Mesendoderm (in vitro differentiated cells): ENCODE measurements at regions not wholly inside any gene's neighbourhood (a gene's known extent, or its start where the extent isn't known, plus 50 kb on each side); places are given as distances from the start of the nearest gene placed in this dataset.

Source experiments
- DNase-seq: peaks from one replicate; pipeline ENCODE4 v3.0.0; 2013
- H2AK5ac ChIP-seq: 2 replicates; pipeline ENCODE4 v1.6.1; 2013; ENCODE audit warnings: low read length, inconsistent platforms
- H2BK120ac ChIP-seq: 2 replicates; pipeline ENCODE4 v1.6.1; 2013; ENCODE audit warnings: low read depth, mild to moderate bottlenecking, low read length, moderate library complexity, mixed read lengths
- H2BK15ac ChIP-seq: replicated peaks from 2 replicates; pipeline ENCODE4 v1.6.1; 2013; ENCODE audit warnings: low read depth, mild to moderate bottlenecking, moderate library complexity
- H2BK5ac ChIP-seq: 2 replicates; pipeline ENCODE4 v1.6.1; 2013; ENCODE audit warnings: low read length, inconsistent platforms
- H3K18ac ChIP-seq: 2 replicates; pipeline ENCODE4 v1.6.1; 2013; ENCODE audit warnings: mild to moderate bottlenecking, low read length, mixed read lengths
- H3K23ac ChIP-seq: one replicate; pipeline ENCODE4 v1.6.1; 2013; ENCODE audit warnings: low read length
- H3K27ac ChIP-seq: 2 replicates; pipeline ENCODE4 v1.5.1; 2013; ENCODE audit warnings: low read depth, mild to moderate bottlenecking, inconsistent platforms, low read length, moderate library complexity
- H3K27me3 ChIP-seq: 2 replicates; pipeline ENCODE4 v1.6.1; 2013; ENCODE audit warnings: low read length, control low read depth, mild to moderate bottlenecking, inconsistent platforms; ENCODE audit not compliant: insufficient read depth, poor library complexity
- H3K36me3 ChIP-seq: 2 replicates; pipeline ENCODE4 v1.6.1; 2013; ENCODE audit warnings: low read length, inconsistent platforms; ENCODE audit not compliant: control insufficient read depth, insufficient read depth
- H3K4ac ChIP-seq: one replicate; pipeline ENCODE4 v1.6.1; 2013; ENCODE audit warnings: low read depth, mild to moderate bottlenecking, low read length, moderate library complexity
- H3K4me1 ChIP-seq: 2 replicates; pipeline ENCODE4 v1.6.1; 2013; ENCODE audit warnings: low read depth, low read length, inconsistent platforms; ENCODE audit not compliant: control insufficient read depth
- H3K4me2 ChIP-seq: 2 replicates; pipeline ENCODE4 v1.6.1; 2013; ENCODE audit warnings: low read length
- H3K4me3 ChIP-seq: 2 replicates; pipeline ENCODE4 v1.5.1; 2013; ENCODE audit warnings: mild to moderate bottlenecking, low read length
- H3K56ac ChIP-seq: one replicate; pipeline ENCODE4 v1.6.1; 2013; ENCODE audit warnings: low read length
- H3K79me1 ChIP-seq: 2 replicates; pipeline ENCODE4 v1.6.1; 2013; ENCODE audit warnings: low read length, inconsistent platforms
- H3K79me2 ChIP-seq: 2 replicates; pipeline ENCODE4 v1.6.1; 2013; ENCODE audit warnings: mild to moderate bottlenecking, low read length; ENCODE audit not compliant: control insufficient read depth, insufficient read depth
- H3K9ac ChIP-seq: 2 replicates; pipeline ENCODE4 v1.6.1; 2013; ENCODE audit warnings: low read length, inconsistent platforms
- H4K5ac ChIP-seq: one replicate; pipeline ENCODE4 v1.6.1; 2013; ENCODE audit warnings: low read length
- H4K8ac ChIP-seq: one replicate; pipeline ENCODE4 v1.6.1; 2013; ENCODE audit warnings: low read depth, mild to moderate bottlenecking, control low read depth, low read length, moderate library complexity
- WGBS: extraction: QIAGEN DNeasy Blood & Tissue Kit; methylation state at CpG from one replicate; pipeline ENCODE4 v1.1.7; 2013; ENCODE audit warnings: low lambda C conversion rate, missing lambda C conversion rate; ENCODE audit not compliant: insufficient coverage; ENCODE audit errors: extremely low coverage; 5-methylcytosine and 5-hydroxymethylcytosine counted together

DNA sequence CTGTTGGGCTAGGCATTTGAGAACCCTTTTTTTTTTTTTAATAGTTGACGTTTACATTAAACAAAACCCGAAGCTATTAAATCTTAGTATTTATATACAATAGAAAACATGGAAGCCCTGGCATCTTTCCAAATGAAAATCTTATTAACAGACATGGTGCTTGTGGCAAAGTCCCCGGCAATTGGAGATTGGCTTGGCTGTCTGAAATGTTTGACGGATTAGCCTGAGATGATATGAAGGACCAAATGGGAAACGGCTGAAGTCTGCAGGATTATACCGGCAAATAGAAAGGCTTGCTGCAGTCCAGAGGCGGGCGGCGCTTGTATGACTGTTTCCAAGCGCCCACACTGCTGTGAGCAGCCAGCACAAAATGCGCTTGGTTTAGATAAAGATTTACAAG is 105.6 kb downstream of the BUB3 start:
- H2AK5ac ChIP-seq, result no peak overlapping the region
- no peaks in the 10 kb centered on the region for H3K4me1 ChIP-seq
- no CpG with 5 or more reads among the region's 11 CpGs for WGBS
- no peak overlapping the region for H3K4ac ChIP-seq
- no peak overlapping the region for H3K9ac ChIP-seq
- H3K79me1 ChIP-seq, result no peaks in the 10 kb centered on the region
- no peak overlapping the region for H3K4me2 ChIP-seq
- no peak for DNase-seq
- no peak overlapping the region for H3K27ac ChIP-seq
- no peak overlapping the region for H3K18ac ChIP-seq
- H2BK120ac ChIP-seq, result no peak overlapping the region
- no peak overlapping the region for H3K56ac ChIP-seq
- H4K8ac ChIP-seq, result no peak overlapping the region
- no peak overlapping the region for H2BK15ac ChIP-seq
- H3K79me2 ChIP-seq, result no peaks in the 10 kb centered on the region
- H3K4me3 ChIP-seq, result no peak overlapping the region
- H2BK5ac ChIP-seq, result no peak overlapping the region
- no peak overlapping the region for H4K5ac ChIP-seq
- H3K27me3 ChIP-seq, result no peaks in the 10 kb centered on the region
- H3K23ac ChIP-seq, result no peak overlapping the region
- no peaks in the 10 kb centered on the region for H3K36me3 ChIP-seq

DNA sequence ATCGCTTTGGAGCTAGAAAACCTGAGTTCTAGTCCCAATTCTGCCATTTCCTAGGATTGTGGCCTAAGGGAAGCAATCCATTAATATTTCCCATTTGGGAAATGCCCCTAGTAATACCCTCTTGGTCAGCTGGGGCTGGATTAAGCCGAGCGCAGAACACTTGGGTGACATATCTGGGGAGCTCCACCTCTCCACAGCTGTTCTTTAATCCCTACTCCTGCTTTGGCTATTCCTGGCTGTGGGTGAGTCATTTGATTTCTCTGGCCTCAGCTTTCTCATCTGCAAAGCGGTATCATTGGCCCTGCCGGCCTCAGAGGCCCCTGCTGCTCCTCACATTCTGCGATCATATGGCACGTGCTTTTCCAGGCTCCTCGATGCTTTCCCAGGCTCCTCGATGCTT is 108.3 kb downstream of the BUB3 start:
- H3K56ac ChIP-seq, result no peak overlapping the region
- H2BK15ac ChIP-seq, result no peak overlapping the region
- H3K27ac ChIP-seq, result no peak overlapping the region
- H2AK5ac ChIP-seq, result no peak overlapping the region
- H3K4me3 ChIP-seq, result no peak overlapping the region
- no CpG with 5 or more reads among the region's 9 CpGs for WGBS
- no peak overlapping the region for H3K9ac ChIP-seq
- no peak overlapping the region for H3K23ac ChIP-seq
- no peak overlapping the region for H3K4me2 ChIP-seq
- H3K36me3 ChIP-seq, result no peaks in the 10 kb centered on the region
- H4K5ac ChIP-seq, result no peak overlapping the region
- no peak overlapping the region for H3K4ac ChIP-seq
- no peaks in the 10 kb centered on the region for H3K79me1 ChIP-seq
- no peak overlapping the region for H3K18ac ChIP-seq
- H3K27me3 ChIP-seq, result no peaks in the 10 kb centered on the region
- H4K8ac ChIP-seq, result no peak overlapping the region
- no peaks in the 10 kb centered on the region for H3K4me1 ChIP-seq
- H2BK5ac ChIP-seq, result no peak overlapping the region
- H3K79me2 ChIP-seq, result no peaks in the 10 kb centered on the region
- no peak overlapping the region for H2BK120ac ChIP-seq
- DNase-seq, result no peak

DNA sequence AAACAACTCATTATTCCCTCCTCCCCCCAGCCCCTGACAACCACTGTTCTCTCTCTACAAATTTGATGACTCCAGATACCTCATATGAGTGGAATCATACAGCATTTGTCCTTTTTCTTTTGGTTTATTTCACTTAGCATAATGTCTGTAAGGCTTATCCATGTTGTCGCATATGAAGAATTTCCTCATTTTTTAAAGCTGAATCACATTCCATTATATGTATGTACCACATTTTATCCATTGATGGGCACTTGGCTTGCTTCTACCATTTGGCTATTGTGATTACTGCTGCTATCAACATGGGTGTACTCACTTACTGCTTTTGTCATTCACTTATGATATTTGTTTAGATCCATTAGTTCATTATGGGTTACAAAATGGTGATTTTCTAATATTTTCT is 112.8 kb downstream of the BUB3 start:
- no peaks in the 10 kb centered on the region for H3K36me3 ChIP-seq
- H3K4me2 ChIP-seq, result no peak overlapping the region
- no peak overlapping the region for H3K4ac ChIP-seq
- no peak overlapping the region for H3K27ac ChIP-seq
- H3K9ac ChIP-seq, result no peak overlapping the region
- H2BK120ac ChIP-seq, result no peak overlapping the region
- H3K23ac ChIP-seq, result no peak overlapping the region
- no peak overlapping the region for H3K18ac ChIP-seq
- H3K56ac ChIP-seq, result no peak overlapping the region
- no peak overlapping the region for H2BK5ac ChIP-seq
- no peak overlapping the region for H4K5ac ChIP-seq
- no CpG with 5 or more reads among the region's 1 CpG for WGBS
- H3K4me1 ChIP-seq, result no peaks in the 10 kb centered on the region
- H3K79me1 ChIP-seq, result no peaks in the 10 kb centered on the region
- H3K27me3 ChIP-seq, result no peaks in the 10 kb centered on the region
- H2AK5ac ChIP-seq, result no peak overlapping the region
- no peak for DNase-seq
- no peak overlapping the region for H2BK15ac ChIP-seq
- H3K4me3 ChIP-seq, result no peak overlapping the region
- H3K79me2 ChIP-seq, result no peaks in the 10 kb centered on the region
- no peak overlapping the region for H4K8ac ChIP-seq

DNA sequence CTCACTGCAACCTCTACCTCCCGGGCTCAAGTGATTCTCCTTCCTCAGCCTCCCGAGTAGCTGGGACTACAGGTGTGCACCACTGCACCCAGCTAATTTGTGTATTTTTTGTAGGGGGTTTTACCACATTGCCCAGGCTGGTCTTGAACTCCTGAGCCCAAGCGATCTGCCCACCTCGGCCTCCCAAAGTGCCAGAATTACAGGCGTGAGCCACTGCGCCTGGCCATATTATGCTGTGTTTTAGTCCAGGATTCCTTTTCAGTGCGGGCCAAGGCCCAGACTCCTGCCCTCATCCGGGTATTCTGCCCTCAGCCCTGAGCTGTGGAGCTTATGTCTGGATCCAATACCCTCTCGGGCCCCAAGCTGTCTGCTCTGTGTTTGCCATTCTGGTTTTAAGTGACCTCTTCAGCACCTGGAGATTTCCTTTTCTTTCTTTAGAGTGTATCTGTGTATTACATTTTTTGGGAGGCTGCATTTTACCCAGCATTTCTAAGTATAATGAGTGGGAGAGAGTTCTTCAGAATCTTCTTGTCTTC is 114.9 kb downstream of the BUB3 start:
- Histone ChIP-seq H3K23ac (no peak overlapping the region), H3K27me3 (no peaks in the 10 kb centered on the region), H3K79me1 (no peaks in the 10 kb centered on the region), H2AK5ac (no peak overlapping the region), H3K4me3 (no peak overlapping the region), H4K8ac (no peak overlapping the region), H2BK5ac (no peak overlapping the region), H3K18ac (no peak overlapping the region), H2BK120ac (no peak overlapping the region), H4K5ac (no peak overlapping the region), H3K36me3 (no peaks in the 10 kb centered on the region), H3K27ac (no peak overlapping the region), H3K4me1 (no peaks in the 10 kb centered on the region), H3K4me2 (no peak overlapping the region), H3K4ac (no peak overlapping the region), H3K9ac (no peak overlapping the region), H3K79me2 (no peaks in the 10 kb centered on the region), H3K56ac (no peak overlapping the region), H2BK15ac (no peak overlapping the region)
- no peak for DNase-seq
- no CpG with 5 or more reads among the region's 9 CpGs for WGBS

DNA sequence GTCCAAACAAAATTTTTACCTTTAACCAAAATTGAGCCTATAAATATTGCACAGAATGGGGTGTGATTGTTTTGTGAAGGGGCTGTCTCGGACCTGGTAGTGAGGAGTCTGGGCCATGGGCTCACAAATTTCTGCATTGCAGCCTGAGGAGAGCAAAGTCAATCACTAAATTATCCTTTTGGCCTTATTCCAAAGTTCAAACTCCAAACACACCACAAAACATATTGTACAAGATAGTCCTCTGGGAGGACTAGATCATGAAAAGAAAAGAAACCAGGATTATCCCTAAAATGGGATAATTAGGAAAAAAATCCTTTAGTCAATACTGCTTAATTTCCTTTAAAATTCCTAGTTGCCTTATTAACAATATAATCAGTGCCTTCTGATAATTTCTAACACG is 115.5 kb downstream of the BUB3 start:
- Histone ChIP-seq H3K56ac (no peak overlapping the region), H2BK120ac (no peak overlapping the region), H3K79me2 (no peaks in the 10 kb centered on the region), H3K9ac (no peak overlapping the region), H2BK15ac (no peak overlapping the region), H3K27me3 (no peaks in the 10 kb centered on the region), H3K4me2 (no peak overlapping the region), H3K27ac (no peak overlapping the region), H3K23ac (no peak overlapping the region), H3K36me3 (no peaks in the 10 kb centered on the region), H3K4me3 (no peak overlapping the region), H4K5ac (no peak overlapping the region), H3K4ac (no peak overlapping the region), H2BK5ac (no peak overlapping the region), H3K18ac (no peak overlapping the region), H3K79me1 (no peaks in the 10 kb centered on the region), H4K8ac (no peak overlapping the region), H3K4me1 (no peaks in the 10 kb centered on the region), H2AK5ac (no peak overlapping the region)
- no CpG with 5 or more reads among the region's 2 CpGs for WGBS
- no peak for DNase-seq

DNA sequence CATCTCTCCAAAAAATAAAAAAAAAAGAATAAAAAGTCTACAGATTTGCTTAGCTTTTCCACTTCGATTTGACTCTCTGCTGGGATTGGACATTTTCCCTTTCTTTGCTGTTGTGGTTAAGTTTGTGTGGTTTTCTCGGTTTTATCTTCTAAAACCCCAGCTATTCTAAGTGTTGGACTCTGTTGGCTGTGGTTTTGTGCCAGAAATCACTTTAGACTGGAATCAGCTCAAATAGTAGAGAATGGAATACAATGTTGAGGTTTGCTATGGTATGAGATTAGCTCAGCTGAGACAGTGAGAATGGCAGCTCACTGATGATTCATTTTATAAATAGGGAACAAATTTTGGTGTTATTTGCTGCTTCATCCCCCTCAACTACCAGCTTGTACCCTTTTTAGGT is 116.0 kb downstream of the BUB3 start:
- Histone ChIP-seq H3K23ac (no peak overlapping the region), H3K4me1 (no peaks in the 10 kb centered on the region), H3K56ac (no peak overlapping the region), H2AK5ac (no peak overlapping the region), H3K4ac (no peak overlapping the region), H4K8ac (no peak overlapping the region), H2BK120ac (no peak overlapping the region), H3K18ac (no peak overlapping the region), H3K4me3 (no peak overlapping the region), H3K79me1 (no peaks in the 10 kb centered on the region), H3K27me3 (no peaks in the 10 kb centered on the region), H4K5ac (no peak overlapping the region), H3K36me3 (no peaks in the 10 kb centered on the region), H2BK5ac (no peak overlapping the region), H2BK15ac (no peak overlapping the region), H3K9ac (no peak overlapping the region), H3K27ac (no peak overlapping the region), H3K79me2 (no peaks in the 10 kb centered on the region), H3K4me2 (no peak overlapping the region)
- WGBS, result no CpG with 5 or more reads among the region's 2 CpGs
- no peak for DNase-seq
